ENCODE measurements at regions not wholly inside any gene's neighbourhood (a gene's known extent, or its start where the extent isn't known, plus 50 kb on each side); places are given as distances from the start of the nearest gene placed in this dataset.

DNA sequence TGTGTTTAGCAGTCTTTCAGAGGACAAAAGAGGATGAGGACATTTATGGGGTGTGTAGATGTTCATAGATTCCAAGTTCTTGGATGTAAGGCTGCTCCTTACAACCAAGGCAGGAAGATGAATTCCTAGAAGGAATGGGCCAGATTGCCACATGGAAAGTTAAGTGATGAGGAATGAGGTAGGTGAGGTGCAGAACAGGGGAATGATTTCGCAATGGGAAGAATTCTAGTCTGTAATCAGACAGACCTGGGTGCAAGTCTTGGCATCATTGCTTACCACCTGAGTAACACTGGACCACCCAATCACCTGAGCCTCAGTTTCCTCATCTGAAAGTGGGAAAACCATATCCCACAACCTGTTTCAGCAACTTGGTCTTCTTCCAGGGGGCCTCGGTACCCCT, 174.9 kb downstream of the IER5 start:
- Histone ChIP-seq H3K9ac (ENCODE audit: low read length) (no peak overlapping the region), H3K27ac (ENCODE audit: low read depth, low read length) (no peak overlapping the region), H3K27me3 (ENCODE audit: insufficient read depth, low read length) (no peaks in the 10 kb centered on the region), H3K79me2 (ENCODE audit: insufficient read depth, low read length) (no peaks in the 10 kb centered on the region), H3K36me3 (ENCODE audit: insufficient read depth, low read length) (no peaks in the 10 kb centered on the region), H4K20me1 (ENCODE audit: insufficient read depth, low read length) (no peaks in the 10 kb centered on the region), H3K4me3 (ENCODE audit: insufficient read depth, low read depth, low read length) (no peak overlapping the region), H3K4me1 (ENCODE audit: insufficient read depth, low read length) (no peaks in the 10 kb centered on the region), H3K9me3 (ENCODE audit: insufficient read depth, low read depth, low read length) (no peaks in the 10 kb centered on the region), H3K4me2 (ENCODE audit: low read length) (no peak overlapping the region), H2AFZ (ENCODE audit: low read depth, low read length) (no peak overlapping the region)
- Mint-ChIP-seq H3K4me3 (ENCODE audit: unreplicated experiment) (no peak overlapping the region), H3K36me3 (ENCODE audit: low read depth, unreplicated experiment) (no peaks in the 10 kb centered on the region), H3K27me3 (ENCODE audit: low read depth, unreplicated experiment) (peaks cover 23% of the 10 kb centered on the region), H3K4me1 (ENCODE audit: low read depth, unreplicated experiment) (peaks cover 1% of the 10 kb centered on the region), H3K9me3 (ENCODE audit: unreplicated experiment) (peaks cover 6% of the 10 kb centered on the region), H3K27ac (ENCODE audit: unreplicated experiment) (no peak overlapping the region)
- DNase-seq (ENCODE audit: low read depth) (no peak), FAIRE-seq (no peak)
- TF ChIP-seq EZH2 (IDR thresholded peaks at IDR 0.05; ENCODE audit: insufficient read depth, low read length), result no peak
- TF ChIP-seq, protein P1, sequence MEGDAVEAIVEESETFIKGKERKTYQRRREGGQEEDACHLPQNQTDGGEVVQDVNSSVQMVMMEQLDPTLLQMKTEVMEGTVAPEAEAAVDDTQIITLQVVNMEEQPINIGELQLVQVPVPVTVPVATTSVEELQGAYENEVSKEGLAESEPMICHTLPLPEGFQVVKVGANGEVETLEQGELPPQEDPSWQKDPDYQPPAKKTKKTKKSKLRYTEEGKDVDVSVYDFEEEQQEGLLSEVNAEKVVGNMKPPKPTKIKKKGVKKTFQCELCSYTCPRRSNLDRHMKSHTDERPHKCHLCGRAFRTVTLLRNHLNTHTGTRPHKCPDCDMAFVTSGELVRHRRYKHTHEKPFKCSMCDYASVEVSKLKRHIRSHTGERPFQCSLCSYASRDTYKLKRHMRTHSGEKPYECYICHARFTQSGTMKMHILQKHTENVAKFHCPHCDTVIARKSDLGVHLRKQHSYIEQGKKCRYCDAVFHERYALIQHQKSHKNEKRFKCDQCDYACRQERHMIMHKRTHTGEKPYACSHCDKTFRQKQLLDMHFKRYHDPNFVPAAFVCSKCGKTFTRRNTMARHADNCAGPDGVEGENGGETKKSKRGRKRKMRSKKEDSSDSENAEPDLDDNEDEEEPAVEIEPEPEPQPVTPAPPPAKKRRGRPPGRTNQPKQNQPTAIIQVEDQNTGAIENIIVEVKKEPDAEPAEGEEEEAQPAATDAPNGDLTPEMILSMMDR (IDR thresholded peaks at IDR 0.05; ENCODE audit: insufficient read depth, low read depth, low read length), result no peak

DNA sequence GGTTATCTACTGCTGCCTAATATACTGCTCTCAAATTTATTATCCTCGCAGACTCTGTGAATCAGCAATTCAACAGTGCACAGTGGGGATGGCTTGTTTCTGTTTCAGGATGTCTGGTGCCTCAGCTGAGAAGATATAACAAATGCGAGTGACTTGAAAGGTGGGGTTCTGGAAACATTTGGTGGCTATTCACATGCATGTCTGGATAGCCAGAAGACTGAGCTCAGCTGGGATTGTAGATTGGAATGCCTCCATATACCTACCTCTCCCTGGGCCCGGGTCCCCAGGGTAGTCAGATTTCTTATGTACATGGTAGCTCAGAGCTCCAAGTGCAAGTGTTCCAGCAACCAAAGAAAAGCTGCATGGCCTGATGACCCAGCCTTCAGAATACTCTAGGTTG, 176.3 kb downstream of the IER5 start:
- H3K9me3 ChIP-seq (ENCODE audit: insufficient read depth, low read depth, low read length), result no peaks in the 10 kb centered on the region
- no peaks in the 10 kb centered on the region for H3K4me1 ChIP-seq (ENCODE audit: insufficient read depth, low read length)
- Mint-ChIP-seq H3K36me3 (ENCODE audit: low read depth, unreplicated experiment) (no peaks in the 10 kb centered on the region), H3K4me3 (ENCODE audit: unreplicated experiment) (no peak overlapping the region), H3K4me1 (ENCODE audit: low read depth, unreplicated experiment) (peaks cover 1% of the 10 kb centered on the region), H3K27me3 (ENCODE audit: low read depth, unreplicated experiment) (peaks cover 27% of the 10 kb centered on the region), H3K27ac (ENCODE audit: unreplicated experiment) (no peak overlapping the region), H3K9me3 (ENCODE audit: unreplicated experiment) (peaks cover 6% of the 10 kb centered on the region)
- H3K36me3 ChIP-seq (ENCODE audit: insufficient read depth, low read length), result no peaks in the 10 kb centered on the region
- H3K79me2 ChIP-seq (ENCODE audit: insufficient read depth, low read length), result no peaks in the 10 kb centered on the region
- H2AFZ ChIP-seq (ENCODE audit: low read depth, low read length), result no peak overlapping the region
- no peaks in the 10 kb centered on the region for H3K27me3 ChIP-seq (ENCODE audit: insufficient read depth, low read length)
- no peak overlapping the region for H3K27ac ChIP-seq (ENCODE audit: low read depth, low read length)
- H3K4me2 ChIP-seq (ENCODE audit: low read length), result no peak overlapping the region
- H3K4me3 ChIP-seq (ENCODE audit: insufficient read depth, low read depth, low read length), result no peak overlapping the region
- H3K9ac ChIP-seq (ENCODE audit: low read length), result no peak overlapping the region
- FAIRE-seq, result no peak
- TF ChIP-seq, protein P1 (IDR thresholded peaks at IDR 0.05; ENCODE audit: insufficient read depth, low read depth, low read length), result no peak
- no peak for TF ChIP-seq EZH2 (IDR thresholded peaks at IDR 0.05; ENCODE audit: insufficient read depth, low read length)
- no peak for DNase-seq (ENCODE audit: low read depth)
- no peaks in the 10 kb centered on the region for H4K20me1 ChIP-seq (ENCODE audit: insufficient read depth, low read length)

DNA sequence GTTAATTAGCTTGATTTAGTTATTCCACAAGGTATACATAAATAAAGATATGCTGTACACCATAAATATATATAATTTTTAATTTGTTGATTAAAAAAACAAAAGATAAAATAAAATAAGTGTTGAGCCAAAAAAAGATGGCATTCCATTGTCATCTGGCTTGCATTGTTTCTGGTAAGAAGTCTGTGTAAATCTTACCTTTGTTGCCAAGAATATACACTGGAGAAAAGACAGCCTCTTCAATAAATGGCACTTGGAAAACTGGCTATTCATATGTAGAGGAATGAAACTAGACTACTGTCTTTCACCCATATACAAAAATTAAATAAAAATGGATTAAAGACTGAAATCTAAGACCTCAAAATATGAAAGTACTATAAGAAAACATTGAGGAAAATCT, 196.5 kb downstream of the IER5 start:
- Mint-ChIP-seq H3K36me3 (ENCODE audit: low read depth, unreplicated experiment) (no peaks in the 10 kb centered on the region), H3K4me1 (ENCODE audit: low read depth, unreplicated experiment) (no peaks in the 10 kb centered on the region), H3K4me3 (ENCODE audit: unreplicated experiment) (no peak overlapping the region), H3K27ac (ENCODE audit: unreplicated experiment) (no peak overlapping the region), H3K27me3 (ENCODE audit: low read depth, unreplicated experiment) (peaks cover 12% of the 10 kb centered on the region), H3K9me3 (ENCODE audit: unreplicated experiment) (peaks cover 7% of the 10 kb centered on the region)
- Histone ChIP-seq H3K9me3 (ENCODE audit: insufficient read depth, low read depth, low read length) (no peaks in the 10 kb centered on the region), H2AFZ (ENCODE audit: low read depth, low read length) (no peak overlapping the region), H3K79me2 (ENCODE audit: insufficient read depth, low read length) (no peaks in the 10 kb centered on the region), H3K27me3 (ENCODE audit: insufficient read depth, low read length) (no peaks in the 10 kb centered on the region), H3K36me3 (ENCODE audit: insufficient read depth, low read length) (no peaks in the 10 kb centered on the region), H3K4me2 (ENCODE audit: low read length) (no peak overlapping the region), H3K4me3 (ENCODE audit: insufficient read depth, low read depth, low read length) (no peak overlapping the region), H3K27ac (ENCODE audit: low read depth, low read length) (no peak overlapping the region), H3K4me1 (ENCODE audit: insufficient read depth, low read length) (no peaks in the 10 kb centered on the region), H3K9ac (ENCODE audit: low read length) (no peak overlapping the region), H4K20me1 (ENCODE audit: insufficient read depth, low read length) (no peaks in the 10 kb centered on the region)
- no peak for FAIRE-seq
- TF ChIP-seq EZH2 (IDR thresholded peaks at IDR 0.05; ENCODE audit: insufficient read depth, low read length), result no peak
- TF ChIP-seq, protein P1 (IDR thresholded peaks at IDR 0.05; ENCODE audit: insufficient read depth, low read depth, low read length), result no peak
- no peak for DNase-seq (ENCODE audit: low read depth)
